ENCODE measurements at regions not wholly inside any gene's neighbourhood (a gene's known extent, or its start where the extent isn't known, plus 50 kb on each side); places are given as distances from the start of the nearest gene placed in this dataset.

DNA sequence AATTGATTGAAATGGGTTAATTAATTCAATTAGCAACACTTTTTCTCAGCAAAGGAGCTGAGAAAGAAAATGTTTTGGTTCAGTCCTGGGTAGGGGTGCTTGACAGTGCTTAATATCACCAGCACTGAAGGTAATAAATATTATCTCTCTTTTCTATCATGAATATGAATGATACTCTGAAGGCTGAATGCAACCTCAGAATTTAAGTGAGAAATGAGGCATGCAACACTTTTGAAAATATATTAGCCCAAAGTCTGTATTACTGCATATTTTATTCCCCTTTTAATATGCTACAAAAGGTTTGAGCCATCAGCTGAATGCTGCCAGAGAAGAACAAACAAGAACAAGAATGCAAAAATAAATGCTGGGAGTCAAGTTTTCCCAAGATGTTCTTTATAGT lies 52.0 kb upstream of the SAMSN1 start:
- no peak for TF ChIP-seq POLR2A (IDR thresholded peaks at IDR 0.05; ENCODE audit: low read depth, low read length)
- no peak for TF ChIP-seq POLR2AphosphoS5 (IDR thresholded peaks at IDR 0.05; ENCODE audit: low read depth, low read length)
- no peak for TF ChIP-seq TAF1 (IDR thresholded peaks at IDR 0.05; ENCODE audit: borderline replicate concordance, low read depth, low read length)
